ENCODE measurements at regions not wholly inside any gene's neighbourhood (a gene's known extent, or its start where the extent isn't known, plus 50 kb on each side); places are given as distances from the start of the nearest gene placed in this dataset.
A peak's percentile ranks its signal among the peaks of the same experiment; 100 is the strongest.

GRCh38 chr1:168842306-168842705 is 113.3 kb upstream of the DPT start:
- Histone ChIP-seq H3K4me2 (ENCODE audit: control insufficient read depth, extremely low read depth, insufficient read depth, low read depth, low read length) (no peak overlapping the region), H2AFZ (ENCODE audit: control insufficient read depth, low read length) (no peak overlapping the region), H3K79me2 (ENCODE audit: control insufficient read depth, insufficient read depth, low read length) (no peaks in the 10 kb centered on the region), H3K27ac (ENCODE audit: control insufficient read depth, insufficient read depth, low read length) (no peak overlapping the region), H3K9me3 (ENCODE audit: control insufficient read depth, low read depth, low read length) (no peaks in the 10 kb centered on the region), H3K9me1 (ENCODE audit: control insufficient read depth, extremely low read depth, insufficient read depth, low read length) (no peaks in the 10 kb centered on the region), H3K4me1 (ENCODE audit: control insufficient read depth, extremely low read depth, insufficient read depth, low read length) (no peaks in the 10 kb centered on the region), H3K36me3 (ENCODE audit: control insufficient read depth in 2 of 2, extremely low read depth in 1 of 2, insufficient read depth in 2 of 2, low read length in 2 of 2) (no peaks in the 10 kb centered on the region), H4K20me1 (ENCODE audit: control insufficient read depth, extremely low read depth, insufficient read depth, low read length) (no peaks in the 10 kb centered on the region), H3K4me3 (ENCODE audit: control insufficient read depth in 2 of 3, extremely low read depth in 1 of 3, insufficient read depth in 2 of 3, low read depth in 1 of 3, low read length in 3 of 3) (no peak overlapping the region), H3K9ac (ENCODE audit: control insufficient read depth, extremely low read depth, insufficient read depth, low read length) (no peak overlapping the region), H3K27me3 (ENCODE audit: control insufficient read depth, extremely low read depth, insufficient read depth, low read length) (no peaks in the 10 kb centered on the region)
- peak; percentile 26 for FAIRE-seq
- no peak for TF ChIP-seq EZH2 (IDR thresholded peaks at IDR 0.05; ENCODE audit: low read length)
- TF ChIP-seq CTCF (optimal IDR thresholded peaks at IDR 0.05 in 1 of 3, IDR thresholded peaks at IDR 0.05 in 1 of 3, conservative IDR thresholded peaks at IDR 0.05 in 1 of 3; ENCODE audit: extremely low read depth in 1 of 3, insufficient read depth in 2 of 3, low read length in 3 of 3): no peak
- dilution Hi-C loops (cut with MboI; ENCODE audit: extremely low pct_ligation_motif_present, low sequenced_read_pairs): no loop called here
- DNase-seq (ENCODE audit: low read depth, low spot score): no peak

- Histone ChIP-seq H3K9me3 (ENCODE audit: control insufficient read depth, low read depth, low read length) (no peaks in the 10 kb centered on the region), H3K9ac (ENCODE audit: control insufficient read depth, extremely low read depth, insufficient read depth, low read length) (no peak overlapping the region), H3K79me2 (ENCODE audit: control insufficient read depth, insufficient read depth, low read length) (no peaks in the 10 kb centered on the region), H3K9me1 (ENCODE audit: control insufficient read depth, extremely low read depth, insufficient read depth, low read length) (no peaks in the 10 kb centered on the region), H3K4me2 (ENCODE audit: control insufficient read depth, extremely low read depth, insufficient read depth, low read depth, low read length) (no peak overlapping the region), H3K4me1 (ENCODE audit: control insufficient read depth, extremely low read depth, insufficient read depth, low read length) (no peaks in the 10 kb centered on the region), H4K20me1 (ENCODE audit: control insufficient read depth, extremely low read depth, insufficient read depth, low read length) (no peaks in the 10 kb centered on the region), H3K27me3 (ENCODE audit: control insufficient read depth, extremely low read depth, insufficient read depth, low read length) (no peaks in the 10 kb centered on the region), H2AFZ (ENCODE audit: control insufficient read depth, low read length) (no peak overlapping the region), H3K27ac (ENCODE audit: control insufficient read depth, insufficient read depth, low read length) (no peak overlapping the region), H3K36me3 (ENCODE audit: control insufficient read depth in 2 of 2, extremely low read depth in 1 of 2, insufficient read depth in 2 of 2, low read length in 2 of 2) (no peaks in the 10 kb centered on the region), H3K4me3 (ENCODE audit: control insufficient read depth in 2 of 3, extremely low read depth in 1 of 3, insufficient read depth in 2 of 3, low read depth in 1 of 3, low read length in 3 of 3) (no peak overlapping the region)
- no peak for TF ChIP-seq CTCF (optimal IDR thresholded peaks at IDR 0.05 in 1 of 3, IDR thresholded peaks at IDR 0.05 in 1 of 3, conservative IDR thresholded peaks at IDR 0.05 in 1 of 3; ENCODE audit: extremely low read depth in 1 of 3, insufficient read depth in 2 of 3, low read length in 3 of 3)
- no peak for TF ChIP-seq EZH2 (IDR thresholded peaks at IDR 0.05; ENCODE audit: low read length)
- DNase-seq (ENCODE audit: low read depth, low spot score): no peak
- no peak for FAIRE-seq
- dilution Hi-C loops (cut with MboI; ENCODE audit: extremely low pct_ligation_motif_present, low sequenced_read_pairs): no loop called here
Observed at GRCh38 chr1:168842916-168843315, 113.9 kb upstream of the DPT start.

Data from keratinocyte (primary cell).